22Rv1 (cell line): ENCODE measurements at regions not wholly inside any gene's neighbourhood (a gene's known extent, or its start where the extent isn't known, plus 50 kb on each side); places are given as distances from the start of the nearest gene placed in this dataset.

Experiments
- H3K27ac ChIP-seq: fragments of 450-650 bp; 2 replicates; pipeline ENCODE4 v1.5.1; 2017
- ZFX ChIP-seq: fragments of 450-650 bp; IDR thresholded peaks from 2 replicates; pipeline ENCODE4 v1.6.1; 2017; ENCODE audit warnings: antibody characterized with exemption, borderline replicate concordance
- TF ChIP-seq, protein P1 (sequence below): fragments of 450-650 bp; IDR thresholded peaks from 2 replicates; pipeline ENCODE4 v1.5.1; 2017; ENCODE audit warnings: mild to moderate bottlenecking

DNA sequence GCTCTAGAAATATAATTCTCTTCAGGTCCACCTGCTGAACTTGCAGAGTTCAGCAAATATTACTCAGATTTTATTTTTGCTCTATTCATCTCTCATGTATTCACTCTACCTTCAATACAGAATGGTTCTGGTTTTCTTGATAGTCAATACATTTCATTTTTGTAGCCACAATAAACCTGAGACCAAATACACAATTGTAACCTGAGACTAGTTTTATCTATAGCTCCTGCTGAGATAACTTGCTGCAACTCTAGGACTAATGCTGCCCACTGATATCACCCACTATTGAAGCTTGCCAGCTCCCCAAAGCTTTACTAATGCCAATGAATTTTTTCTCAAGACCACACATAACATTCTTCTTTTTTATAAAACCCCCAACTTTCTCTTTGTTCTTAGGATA lies 229.3 kb downstream of the NSUN3 start:
- no peak for TF ChIP-seq ZFX
- TF ChIP-seq, protein P1, sequence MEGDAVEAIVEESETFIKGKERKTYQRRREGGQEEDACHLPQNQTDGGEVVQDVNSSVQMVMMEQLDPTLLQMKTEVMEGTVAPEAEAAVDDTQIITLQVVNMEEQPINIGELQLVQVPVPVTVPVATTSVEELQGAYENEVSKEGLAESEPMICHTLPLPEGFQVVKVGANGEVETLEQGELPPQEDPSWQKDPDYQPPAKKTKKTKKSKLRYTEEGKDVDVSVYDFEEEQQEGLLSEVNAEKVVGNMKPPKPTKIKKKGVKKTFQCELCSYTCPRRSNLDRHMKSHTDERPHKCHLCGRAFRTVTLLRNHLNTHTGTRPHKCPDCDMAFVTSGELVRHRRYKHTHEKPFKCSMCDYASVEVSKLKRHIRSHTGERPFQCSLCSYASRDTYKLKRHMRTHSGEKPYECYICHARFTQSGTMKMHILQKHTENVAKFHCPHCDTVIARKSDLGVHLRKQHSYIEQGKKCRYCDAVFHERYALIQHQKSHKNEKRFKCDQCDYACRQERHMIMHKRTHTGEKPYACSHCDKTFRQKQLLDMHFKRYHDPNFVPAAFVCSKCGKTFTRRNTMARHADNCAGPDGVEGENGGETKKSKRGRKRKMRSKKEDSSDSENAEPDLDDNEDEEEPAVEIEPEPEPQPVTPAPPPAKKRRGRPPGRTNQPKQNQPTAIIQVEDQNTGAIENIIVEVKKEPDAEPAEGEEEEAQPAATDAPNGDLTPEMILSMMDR, result no peak
- no peak overlapping the region for H3K27ac ChIP-seq

DNA sequence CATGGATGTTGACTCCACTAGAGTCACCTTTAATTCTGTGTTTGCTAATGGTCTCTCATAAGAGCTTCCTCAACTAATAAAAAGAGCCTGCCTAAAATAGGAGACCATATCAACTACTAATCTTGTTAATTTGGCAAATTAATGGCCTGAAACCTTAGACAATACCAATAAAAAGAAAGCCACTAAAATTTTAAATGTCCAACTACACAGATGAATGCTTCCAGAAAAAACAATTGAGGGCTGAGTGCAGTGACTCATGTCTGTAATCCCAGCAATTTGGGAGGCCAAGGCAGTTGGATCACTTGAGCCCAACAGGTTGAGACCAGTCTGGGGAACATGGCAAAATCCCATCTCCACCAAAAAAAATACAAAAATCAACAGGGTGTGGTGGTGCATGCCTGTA lies 230.9 kb downstream of the NSUN3 start:
- TF ChIP-seq ZFX, result no peak
- TF ChIP-seq, protein P1, result no peak
- H3K27ac ChIP-seq, result no peak overlapping the region

DNA sequence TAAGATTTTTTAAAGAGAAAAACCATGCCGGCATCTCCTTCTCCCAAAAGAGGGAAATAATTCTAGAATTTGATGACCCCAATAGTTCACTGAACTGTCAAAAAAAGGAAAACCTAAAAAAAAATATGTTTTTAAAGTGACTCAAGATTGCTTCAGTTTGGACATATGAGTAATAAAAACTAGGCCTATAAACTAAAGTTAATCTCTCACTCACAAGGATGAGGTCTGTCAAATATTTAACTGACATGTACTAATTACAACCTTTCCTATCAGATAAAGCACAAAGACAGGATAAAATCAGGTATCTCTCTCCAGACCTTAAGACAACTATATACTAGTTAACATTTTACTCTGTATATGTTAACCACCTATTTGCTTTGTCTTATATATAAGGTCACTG lies 231.9 kb downstream of the NSUN3 start:
- no peak for TF ChIP-seq ZFX
- TF ChIP-seq, protein P1, result no peak
- H3K27ac ChIP-seq, result no peak overlapping the region

DNA sequence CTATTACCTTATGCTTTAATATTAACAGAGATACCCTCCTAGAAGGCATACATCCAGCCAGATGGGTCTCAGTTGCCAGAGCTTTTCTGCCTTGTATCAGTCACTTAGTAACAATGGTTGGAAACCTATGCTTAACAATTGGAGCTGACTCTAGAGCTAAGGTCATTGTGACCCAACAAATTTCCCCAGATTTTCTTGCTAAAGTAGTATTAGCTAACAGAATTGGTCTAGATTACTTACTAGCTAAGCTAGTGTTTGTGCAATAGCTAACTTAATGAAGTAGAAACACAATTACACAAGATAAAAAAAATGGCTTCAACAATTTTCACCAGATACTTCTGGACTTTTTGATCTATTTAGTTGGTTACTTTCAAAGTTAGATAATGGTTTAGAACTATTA lies 236.9 kb downstream of the NSUN3 start:
- TF ChIP-seq, protein P1, result no peak
- TF ChIP-seq ZFX, result no peak
- no peak overlapping the region for H3K27ac ChIP-seq

DNA sequence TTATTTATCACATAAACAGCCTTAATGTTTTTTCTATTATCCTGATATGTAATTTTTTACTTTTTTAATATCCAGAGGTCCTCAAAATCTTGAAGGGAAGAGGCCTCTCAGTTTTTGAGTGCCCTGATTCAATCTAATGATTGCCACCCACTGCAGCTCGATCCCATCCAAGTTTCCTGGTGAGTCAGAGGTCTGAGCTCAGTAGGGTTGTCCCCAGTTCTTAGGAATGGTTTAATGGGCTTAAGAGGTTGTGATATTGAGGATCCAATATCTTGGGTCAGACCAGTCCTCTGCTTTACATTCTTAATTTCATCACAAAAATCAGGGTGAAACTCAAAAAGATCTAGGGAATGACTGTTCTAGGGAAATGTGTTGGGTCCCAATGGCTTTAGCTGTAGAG lies 238.5 kb downstream of the NSUN3 start:
- TF ChIP-seq, protein P1, result no peak
- TF ChIP-seq ZFX, result no peak
- H3K27ac ChIP-seq, result no peak overlapping the region

DNA sequence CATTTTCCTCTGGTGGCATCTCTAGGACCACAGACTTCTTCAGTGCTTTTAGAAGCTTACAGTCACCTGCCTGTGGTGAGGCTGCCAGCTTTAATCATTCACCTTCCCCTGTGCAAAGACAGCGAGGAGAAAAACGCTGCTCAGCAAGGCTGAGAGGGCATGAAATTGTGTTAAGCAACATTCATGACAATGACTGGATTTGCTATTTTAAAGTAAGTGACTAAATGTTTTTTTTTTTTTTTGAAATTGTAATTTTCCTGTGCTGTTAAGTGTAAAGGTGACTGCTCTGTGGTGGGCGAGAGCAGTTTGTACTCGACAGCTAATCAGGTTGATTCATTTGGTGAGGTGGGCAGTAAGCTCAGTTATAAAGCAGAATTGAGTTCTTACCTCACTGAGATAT lies 240.4 kb downstream of the NSUN3 start:
- TF ChIP-seq, protein P1, result no peak
- TF ChIP-seq ZFX, result no peak
- no peak overlapping the region for H3K27ac ChIP-seq

DNA sequence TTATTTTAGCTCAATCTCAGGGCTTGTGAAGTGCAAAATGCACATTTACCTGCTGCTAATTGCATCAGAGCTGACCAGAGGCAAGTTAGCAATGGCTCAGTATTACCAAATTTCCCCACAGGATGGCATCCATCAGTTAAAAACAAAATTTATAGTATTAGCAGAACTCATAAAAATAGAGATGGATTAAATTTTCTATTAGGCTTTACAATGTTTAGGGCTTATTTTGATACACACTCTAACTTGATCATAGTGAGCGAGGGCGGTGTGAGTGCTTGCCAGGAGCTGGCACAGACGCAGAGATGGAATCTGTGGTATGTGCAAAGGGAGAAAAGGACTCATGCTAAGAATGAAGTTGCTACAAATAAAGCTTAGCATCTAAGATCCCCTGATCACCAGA lies 241.0 kb downstream of the NSUN3 start:
- H3K27ac ChIP-seq, result no peak overlapping the region
- no peak for TF ChIP-seq ZFX
- TF ChIP-seq, protein P1, result peak; percentile 42

DNA sequence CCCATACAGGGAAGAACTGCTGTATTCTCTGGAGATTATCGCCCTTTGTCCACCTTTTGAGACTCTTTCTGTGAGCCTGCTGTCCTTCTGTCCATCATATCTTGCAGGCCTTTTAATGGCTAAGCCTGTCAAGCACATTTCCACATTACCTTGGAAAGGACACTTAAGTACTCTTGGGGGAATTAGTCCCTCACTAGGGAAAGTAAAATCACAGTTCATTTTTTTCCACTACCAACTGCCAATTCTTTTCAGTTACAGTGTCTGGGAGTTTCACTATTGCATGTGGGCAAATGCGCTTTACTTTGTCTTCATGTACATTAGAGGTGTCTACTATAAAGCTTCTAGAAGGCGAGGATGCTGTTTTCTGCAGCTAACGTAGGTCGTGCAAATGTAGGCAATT lies 242.1 kb downstream of the NSUN3 start:
- no peak for TF ChIP-seq ZFX
- TF ChIP-seq, protein P1, result no peak
- no peak overlapping the region for H3K27ac ChIP-seq
